Liver (tissue), 8 donors: ENCODE measurements at regions not wholly inside any gene's neighbourhood (a gene's known extent, or its start where the extent isn't known, plus 50 kb on each side); places are given as distances from the start of the nearest gene placed in this dataset.

Experiments used
- DNase-seq: peaks from one replicate; pipeline ENCODE4 v3.0.0-alpha.2; 2017; ENCODE audit warnings: low spot score
- H3K27ac ChIP-seq, 2 donors: one replicate each; pipeline ENCODE4 v1.7.0; 2013; ENCODE audit warnings: inconsistent platforms in 2 of 2, low read length in 2 of 2, control low read depth in 1 of 2, low read depth in 1 of 2, mild to moderate bottlenecking in 1 of 2
- H3K27me3 ChIP-seq, 4 donors: one replicate each; pipeline versions ENCODE4 v1.6.1 to v1.7.0; 2013; ENCODE audit warnings: low read length in 3 of 4, inconsistent platforms in 1 of 4, mild to moderate bottlenecking in 1 of 4, moderate library complexity in 1 of 4; ENCODE audit not compliant: control insufficient read depth in 4 of 4, insufficient read depth in 4 of 4
- H3K36me3 ChIP-seq, 4 donors: one replicate each; pipeline versions ENCODE4 v1.6.1 to v1.7.0; 2013; ENCODE audit warnings: low read length in 3 of 4, mild to moderate bottlenecking in 3 of 4, low read depth in 1 of 4, moderate library complexity in 1 of 4; ENCODE audit not compliant: control insufficient read depth in 4 of 4, insufficient read depth in 3 of 4
- H3K4me1 ChIP-seq, 4 donors: one replicate each; pipeline versions ENCODE4 v1.6.1 to v1.7.0; 2013; ENCODE audit warnings: low read length in 3 of 4, mild to moderate bottlenecking in 3 of 4, moderate library complexity in 1 of 4; ENCODE audit not compliant: control insufficient read depth in 4 of 4, insufficient read depth in 4 of 4
- H3K4me3 ChIP-seq, 3 donors: one replicate each; pipeline versions ENCODE4 v1.6.1 to v1.7.0; 2013; ENCODE audit warnings: low read length in 3 of 3, control low read depth in 1 of 3, low read depth in 1 of 3, mild to moderate bottlenecking in 1 of 3
- H3K9ac ChIP-seq, 2 donors: one replicate each; pipeline ENCODE4 v1.7.0; 2013; ENCODE audit warnings: low read length in 2 of 2, mild to moderate bottlenecking in 2 of 2, moderate library complexity in 2 of 2, control low read depth in 1 of 2, low read depth in 1 of 2
- H3K9me3 ChIP-seq, 4 donors: one replicate each; pipeline versions ENCODE4 v1.6.1 to v1.7.0; 2013; ENCODE audit warnings: low read length in 3 of 4; ENCODE audit not compliant: control insufficient read depth in 4 of 4
- EGR1 ChIP-seq, 2 donors: IDR thresholded peaks; 2 replicates each; pipeline ENCODE4 v1.6.1; 2016 to 2018; ENCODE audit warnings: antibody characterized with exemption in 2 of 2, low read depth in 2 of 2
- FOXA1 ChIP-seq: IDR thresholded peaks from 2 replicates; pipeline ENCODE4 v1.6.1; 2016; ENCODE audit warnings: antibody characterized with exemption
- FOXA2 ChIP-seq: IDR thresholded peaks from 2 replicates; pipeline ENCODE4 v1.6.1; 2016; ENCODE audit warnings: antibody characterized with exemption
- GABPA ChIP-seq, 2 donors: IDR thresholded peaks in 1 of 2; conservative IDR thresholded peaks in 1 of 2; 2 replicates each; pipeline ENCODE4 v1.6.1; 2016; ENCODE audit warnings: antibody characterized with exemption in 2 of 2, mild to moderate bottlenecking in 1 of 2, moderate library complexity in 1 of 2
- HNF4A ChIP-seq, 2 donors: conservative IDR thresholded peaks; 2 replicates each; pipeline ENCODE4 v1.6.1; 2016; ENCODE audit warnings: antibody characterized with exemption in 2 of 2, mild to moderate bottlenecking in 2 of 2
- HNF4G ChIP-seq: IDR thresholded peaks from 2 replicates; pipeline ENCODE4 v1.6.1; 2016; ENCODE audit warnings: antibody characterized with exemption
- JUND ChIP-seq, 2 donors: IDR thresholded peaks; 2 replicates each; pipeline ENCODE4 v1.6.1; 2016; ENCODE audit warnings: antibody characterized with exemption in 2 of 2
- NR2F2 ChIP-seq: IDR thresholded peaks from 2 replicates; pipeline ENCODE4 v1.6.1; 2016; ENCODE audit warnings: antibody characterized with exemption
- RAD21 ChIP-seq, 2 donors: IDR thresholded peaks; 2 replicates each; pipeline ENCODE4 v1.6.1; 2016; ENCODE audit warnings: antibody characterized with exemption in 2 of 2, mild to moderate bottlenecking in 2 of 2
- RXRA ChIP-seq, 2 donors: IDR thresholded peaks; 2 replicates each; pipeline ENCODE4 v1.6.1; 2017 to 2018; ENCODE audit warnings: antibody characterized with exemption in 2 of 2, mild to moderate bottlenecking in 1 of 2
- SP1 ChIP-seq: IDR thresholded peaks from 2 replicates; pipeline ENCODE4 v1.6.1; 2018; ENCODE audit warnings: antibody characterized with exemption, mild to moderate bottlenecking
- TAF1 ChIP-seq: conservative IDR thresholded peaks from 2 replicates; pipeline ENCODE4 v1.6.1; 2016; ENCODE audit warnings: antibody characterized with exemption, mild to moderate bottlenecking
- YY1 ChIP-seq: IDR thresholded peaks from 2 replicates; pipeline ENCODE4 v1.6.1; 2016; ENCODE audit warnings: antibody characterized with exemption, mild to moderate bottlenecking
- WGBS: extraction: QIAGEN DNeasy Blood & Tissue Kit; methylation state at CpG from one replicate; pipeline ENCODE4 v1.1.7; 2013; 5-methylcytosine and 5-hydroxymethylcytosine counted together
- TF ChIP-seq, protein P1 (sequence below): fragments of 150-350 bp; IDR thresholded peaks from 2 replicates; pipeline ENCODE4 v1.5.1; 2017; ENCODE audit warnings: improper control_type of control experiment, low read depth, low read length; ENCODE audit not compliant: missing input control
- TF ChIP-seq, protein P2 (sequence below): IDR thresholded peaks from 2 replicates; pipeline ENCODE4 v1.6.1; 2016; ENCODE audit warnings: antibody characterized with exemption
- TF ChIP-seq, protein P3 (sequence below): IDR thresholded peaks from 2 replicates; pipeline ENCODE4 v1.6.1; 2016; ENCODE audit warnings: antibody characterized with exemption
- TF ChIP-seq, protein P4 (sequence below): IDR thresholded peaks from 2 replicates; pipeline ENCODE4 v1.6.1; 2016; ENCODE audit warnings: antibody characterized with exemption
- TF ChIP-seq, protein P5 (sequence below): IDR thresholded peaks from 2 replicates; pipeline ENCODE4 v1.6.1; 2016; ENCODE audit warnings: antibody characterized with exemption, mild to moderate bottlenecking
- donor health status: healthy.
- donor health status: healthy.
- donor health status: healthy.
- donor health status: healthy.
- donor health status: healthy.

DNA sequence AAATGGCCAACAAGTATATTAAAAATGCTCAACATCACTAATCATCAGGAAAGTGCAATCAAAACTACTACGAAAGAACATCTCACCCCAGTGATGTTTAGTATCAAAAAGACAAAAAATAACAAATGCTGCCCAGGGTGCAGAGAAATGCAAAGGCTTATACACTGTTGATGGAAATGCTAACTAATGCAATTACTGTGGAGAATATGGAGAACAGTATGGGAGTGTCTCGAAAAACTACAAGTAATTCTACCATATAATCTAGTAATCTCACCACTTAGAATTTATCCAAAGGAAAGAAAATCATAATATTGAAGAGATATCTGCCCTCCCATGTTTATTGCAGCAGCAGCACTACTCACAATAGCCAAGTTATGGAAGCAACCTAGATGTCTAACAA lies 246.5 kb upstream of the VLDLR start (continued):
- TF ChIP-seq, protein P1, sequence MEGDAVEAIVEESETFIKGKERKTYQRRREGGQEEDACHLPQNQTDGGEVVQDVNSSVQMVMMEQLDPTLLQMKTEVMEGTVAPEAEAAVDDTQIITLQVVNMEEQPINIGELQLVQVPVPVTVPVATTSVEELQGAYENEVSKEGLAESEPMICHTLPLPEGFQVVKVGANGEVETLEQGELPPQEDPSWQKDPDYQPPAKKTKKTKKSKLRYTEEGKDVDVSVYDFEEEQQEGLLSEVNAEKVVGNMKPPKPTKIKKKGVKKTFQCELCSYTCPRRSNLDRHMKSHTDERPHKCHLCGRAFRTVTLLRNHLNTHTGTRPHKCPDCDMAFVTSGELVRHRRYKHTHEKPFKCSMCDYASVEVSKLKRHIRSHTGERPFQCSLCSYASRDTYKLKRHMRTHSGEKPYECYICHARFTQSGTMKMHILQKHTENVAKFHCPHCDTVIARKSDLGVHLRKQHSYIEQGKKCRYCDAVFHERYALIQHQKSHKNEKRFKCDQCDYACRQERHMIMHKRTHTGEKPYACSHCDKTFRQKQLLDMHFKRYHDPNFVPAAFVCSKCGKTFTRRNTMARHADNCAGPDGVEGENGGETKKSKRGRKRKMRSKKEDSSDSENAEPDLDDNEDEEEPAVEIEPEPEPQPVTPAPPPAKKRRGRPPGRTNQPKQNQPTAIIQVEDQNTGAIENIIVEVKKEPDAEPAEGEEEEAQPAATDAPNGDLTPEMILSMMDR = no peak
- TF ChIP-seq HNF4A (conservative IDR thresholded peaks at IDR 0.05) = no peak
- no peak for TF ChIP-seq EGR1 (IDR thresholded peaks at IDR 0.05; ENCODE audit: low read depth in 2 of 2)
- TF ChIP-seq, protein P2, sequence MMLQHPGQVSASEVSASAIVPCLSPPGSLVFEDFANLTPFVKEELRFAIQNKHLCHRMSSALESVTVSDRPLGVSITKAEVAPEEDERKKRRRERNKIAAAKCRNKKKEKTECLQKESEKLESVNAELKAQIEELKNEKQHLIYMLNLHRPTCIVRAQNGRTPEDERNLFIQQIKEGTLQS = no peak

DNA sequence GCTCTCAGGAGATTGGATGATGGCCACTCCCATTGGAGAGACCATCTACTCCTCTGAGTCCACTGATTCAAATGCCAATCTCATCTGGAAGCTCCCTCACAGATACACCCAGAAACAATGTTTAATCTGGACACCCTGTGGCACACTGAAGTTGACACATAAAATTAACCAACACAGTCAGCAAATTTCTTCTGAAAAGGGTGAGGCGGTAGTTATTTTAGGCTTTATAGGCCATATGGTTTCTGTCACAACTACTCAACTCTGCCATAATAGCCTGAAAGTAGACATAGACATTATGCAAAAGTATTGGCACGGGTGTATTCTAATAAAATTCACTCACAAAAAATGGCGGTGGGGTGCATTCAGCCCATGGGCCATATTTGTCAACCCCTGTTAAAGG lies 244.5 kb upstream of the VLDLR start:
- DNase-seq = no peak
- Histone ChIP-seq H3K27ac (no peak overlapping the region), H3K9me3 (no peaks in the 10 kb centered on the region), H3K9ac (no peak overlapping the region), H3K4me3 (no peak overlapping the region), H3K4me1 (no peaks in the 10 kb centered on the region), H3K27me3 (peaks cover 0 to 2% (median 0%) of the 10 kb centered on the region in 4 donors), H3K36me3 (no peaks in the 10 kb centered on the region)
- TF ChIP-seq HNF4G (no peak), YY1 (no peak), FOXA2 (no peak), TAF1 (no peak), HNF4A (conservative IDR thresholded peaks at IDR 0.05) (no peak), FOXA1 (no peak), EGR1 (IDR thresholded peaks at IDR 0.05; ENCODE audit: low read depth in 2 of 2) (no peak), RAD21 (IDR thresholded peaks at IDR 0.05) (no peak), JUND (IDR thresholded peaks at IDR 0.05) (no peak), SP1 (no peak), RXRA (IDR thresholded peaks at IDR 0.05) (no peak), GABPA (IDR thresholded peaks at IDR 0.05 in 1 of 2, conservative IDR thresholded peaks at IDR 0.05 in 1 of 2) (no peak), NR2F2 (no peak)
- TF ChIP-seq, protein P3, sequence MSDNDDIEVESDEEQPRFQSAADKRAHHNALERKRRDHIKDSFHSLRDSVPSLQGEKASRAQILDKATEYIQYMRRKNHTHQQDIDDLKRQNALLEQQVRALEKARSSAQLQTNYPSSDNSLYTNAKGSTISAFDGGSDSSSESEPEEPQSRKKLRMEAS = no peak
- TF ChIP-seq, protein P4, sequence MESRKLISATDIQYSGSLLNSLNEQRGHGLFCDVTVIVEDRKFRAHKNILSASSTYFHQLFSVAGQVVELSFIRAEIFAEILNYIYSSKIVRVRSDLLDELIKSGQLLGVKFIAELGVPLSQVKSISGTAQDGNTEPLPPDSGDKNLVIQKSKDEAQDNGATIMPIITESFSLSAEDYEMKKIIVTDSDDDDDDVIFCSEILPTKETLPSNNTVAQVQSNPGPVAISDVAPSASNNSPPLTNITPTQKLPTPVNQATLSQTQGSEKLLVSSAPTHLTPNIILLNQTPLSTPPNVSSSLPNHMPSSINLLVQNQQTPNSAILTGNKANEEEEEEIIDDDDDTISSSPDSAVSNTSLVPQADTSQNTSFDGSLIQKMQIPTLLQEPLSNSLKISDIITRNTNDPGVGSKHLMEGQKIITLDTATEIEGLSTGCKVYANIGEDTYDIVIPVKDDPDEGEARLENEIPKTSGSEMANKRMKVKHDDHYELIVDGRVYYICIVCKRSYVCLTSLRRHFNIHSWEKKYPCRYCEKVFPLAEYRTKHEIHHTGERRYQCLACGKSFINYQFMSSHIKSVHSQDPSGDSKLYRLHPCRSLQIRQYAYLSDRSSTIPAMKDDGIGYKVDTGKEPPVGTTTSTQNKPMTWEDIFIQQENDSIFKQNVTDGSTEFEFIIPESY = no peak
- TF ChIP-seq, protein P1 = no peak
- TF ChIP-seq, protein P2 = no peak
- TF ChIP-seq, protein P5, sequence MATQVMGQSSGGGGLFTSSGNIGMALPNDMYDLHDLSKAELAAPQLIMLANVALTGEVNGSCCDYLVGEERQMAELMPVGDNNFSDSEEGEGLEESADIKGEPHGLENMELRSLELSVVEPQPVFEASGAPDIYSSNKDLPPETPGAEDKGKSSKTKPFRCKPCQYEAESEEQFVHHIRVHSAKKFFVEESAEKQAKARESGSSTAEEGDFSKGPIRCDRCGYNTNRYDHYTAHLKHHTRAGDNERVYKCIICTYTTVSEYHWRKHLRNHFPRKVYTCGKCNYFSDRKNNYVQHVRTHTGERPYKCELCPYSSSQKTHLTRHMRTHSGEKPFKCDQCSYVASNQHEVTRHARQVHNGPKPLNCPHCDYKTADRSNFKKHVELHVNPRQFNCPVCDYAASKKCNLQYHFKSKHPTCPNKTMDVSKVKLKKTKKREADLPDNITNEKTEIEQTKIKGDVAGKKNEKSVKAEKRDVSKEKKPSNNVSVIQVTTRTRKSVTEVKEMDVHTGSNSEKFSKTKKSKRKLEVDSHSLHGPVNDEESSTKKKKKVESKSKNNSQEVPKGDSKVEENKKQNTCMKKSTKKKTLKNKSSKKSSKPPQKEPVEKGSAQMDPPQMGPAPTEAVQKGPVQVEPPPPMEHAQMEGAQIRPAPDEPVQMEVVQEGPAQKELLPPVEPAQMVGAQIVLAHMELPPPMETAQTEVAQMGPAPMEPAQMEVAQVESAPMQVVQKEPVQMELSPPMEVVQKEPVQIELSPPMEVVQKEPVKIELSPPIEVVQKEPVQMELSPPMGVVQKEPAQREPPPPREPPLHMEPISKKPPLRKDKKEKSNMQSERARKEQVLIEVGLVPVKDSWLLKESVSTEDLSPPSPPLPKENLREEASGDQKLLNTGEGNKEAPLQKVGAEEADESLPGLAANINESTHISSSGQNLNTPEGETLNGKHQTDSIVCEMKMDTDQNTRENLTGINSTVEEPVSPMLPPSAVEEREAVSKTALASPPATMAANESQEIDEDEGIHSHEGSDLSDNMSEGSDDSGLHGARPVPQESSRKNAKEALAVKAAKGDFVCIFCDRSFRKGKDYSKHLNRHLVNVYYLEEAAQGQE = no peak
- 88% methylated on average over 3 of the region's 3 CpGs for WGBS
